Sigmoid colon (tissue), 3 donors: ENCODE measurements at regions not wholly inside any gene's neighbourhood (a gene's known extent, or its start where the extent isn't known, plus 50 kb on each side); places are given as distances from the start of the nearest gene placed in this dataset.

Experiments used
- POLR2A ChIP-seq, 2 donors: fragments of 450-650 bp; IDR thresholded peaks; one replicate each; pipeline ENCODE4 v1.6.1; 2016; ENCODE audit warnings: antibody characterized with exemption in 2 of 2, mild to moderate bottlenecking in 2 of 2, moderate library complexity in 2 of 2
- TF ChIP-seq, protein P1 (sequence below), 4 experiments: fragments of 450-650 bp in 3 of 4; fragments of 200-600 bp in 1 of 4; IDR thresholded peaks; one replicate each; pipeline ENCODE4 v1.5.1; 2016 to 2019; ENCODE audit warnings: antibody characterized with exemption in 4 of 4, mild to moderate bottlenecking in 3 of 4, moderate library complexity in 2 of 4

DNA sequence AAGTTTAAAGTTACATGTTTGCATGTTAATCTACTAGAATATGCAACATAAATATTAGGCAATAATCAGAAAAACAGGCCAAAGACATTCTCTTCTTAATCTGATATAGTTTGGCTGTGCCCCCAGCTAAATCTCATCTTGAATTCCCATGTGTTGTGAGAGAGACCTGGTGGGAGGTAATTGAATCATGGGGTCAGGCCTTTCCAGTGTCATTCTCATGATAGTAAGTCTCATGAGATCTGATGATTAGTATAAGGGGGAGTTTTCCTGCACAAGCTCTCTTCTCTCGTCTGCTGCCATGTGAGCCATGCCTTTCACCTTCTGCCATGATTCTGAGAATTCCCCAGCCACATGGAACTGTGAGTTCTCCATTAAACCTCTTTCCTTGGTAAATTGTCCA lies 1241.7 kb upstream of the ADGRB3 start:
- no peak for TF ChIP-seq POLR2A (IDR thresholded peaks at IDR 0.05)
- TF ChIP-seq, protein P1, sequence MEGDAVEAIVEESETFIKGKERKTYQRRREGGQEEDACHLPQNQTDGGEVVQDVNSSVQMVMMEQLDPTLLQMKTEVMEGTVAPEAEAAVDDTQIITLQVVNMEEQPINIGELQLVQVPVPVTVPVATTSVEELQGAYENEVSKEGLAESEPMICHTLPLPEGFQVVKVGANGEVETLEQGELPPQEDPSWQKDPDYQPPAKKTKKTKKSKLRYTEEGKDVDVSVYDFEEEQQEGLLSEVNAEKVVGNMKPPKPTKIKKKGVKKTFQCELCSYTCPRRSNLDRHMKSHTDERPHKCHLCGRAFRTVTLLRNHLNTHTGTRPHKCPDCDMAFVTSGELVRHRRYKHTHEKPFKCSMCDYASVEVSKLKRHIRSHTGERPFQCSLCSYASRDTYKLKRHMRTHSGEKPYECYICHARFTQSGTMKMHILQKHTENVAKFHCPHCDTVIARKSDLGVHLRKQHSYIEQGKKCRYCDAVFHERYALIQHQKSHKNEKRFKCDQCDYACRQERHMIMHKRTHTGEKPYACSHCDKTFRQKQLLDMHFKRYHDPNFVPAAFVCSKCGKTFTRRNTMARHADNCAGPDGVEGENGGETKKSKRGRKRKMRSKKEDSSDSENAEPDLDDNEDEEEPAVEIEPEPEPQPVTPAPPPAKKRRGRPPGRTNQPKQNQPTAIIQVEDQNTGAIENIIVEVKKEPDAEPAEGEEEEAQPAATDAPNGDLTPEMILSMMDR (IDR thresholded peaks at IDR 0.05): no peak
